Coronary artery (tissue), 2 donors: ENCODE measurements at regions not wholly inside any gene's neighbourhood (a gene's known extent, or its start where the extent isn't known, plus 50 kb on each side); places are given as distances from the start of the nearest gene placed in this dataset.
"Not testable (repeated sequence)": the region's sequence is repeated elsewhere in the genome, so short reads cannot be mapped to it uniquely, and the experiment has no call there.

Experiments used
- DNase-seq: peaks from one replicate; pipeline ENCODE4 v3.0.0-alpha.2; 2017; ENCODE audit warnings: low spot score
- H3K27ac ChIP-seq, 2 donors: fragments of 200-600 bp; sonication (generic); one replicate each; pipeline ENCODE4 v1.5.1; 2016 to 2019
- H3K4me3 ChIP-seq: fragments of 200-600 bp; sonication (generic); 2 replicates; pipeline ENCODE4 v1.5.1; 2016; ENCODE audit warnings: mild to moderate bottlenecking, moderate library complexity
- CTCF ChIP-seq: fragments of 200-600 bp; sonication (generic); IDR thresholded peaks from one replicate; pipeline ENCODE4 v1.5.1; 2019; ENCODE audit warnings: antibody characterized with exemption

- Histone ChIP-seq H3K4me3 (no peak overlapping the region), H3K27ac (no peak overlapping the region)
- DNase-seq = no peak
- TF ChIP-seq CTCF = no peak
Measured at GRCh38 chr2:45102141-45102540, 92.9 kb upstream of the SIX2 start.

- no peak for DNase-seq
- no peak for TF ChIP-seq CTCF
Measured at GRCh38 chr2:45096996-45097395, 87.7 kb upstream of the SIX2 start.

GRCh38 chr2:45096038-45096437, 86.8 kb upstream of the SIX2 start:
- not testable (repeated sequence) for H3K27ac ChIP-seq, DNase-seq, H3K4me3 ChIP-seq

More at GRCh38 chr2:45096996-45097395, 87.7 kb upstream of the SIX2 start:
- Histone ChIP-seq H3K27ac (no peak overlapping the region), H3K4me3 (no peak overlapping the region)

GRCh38 chr2:45093663-45094062, 84.4 kb upstream of the SIX2 start:
- no peak overlapping the region for H3K4me3 ChIP-seq
- no peak for DNase-seq
- TF ChIP-seq CTCF = no peak
- H3K27ac ChIP-seq = no peak overlapping the region

GRCh38 chr2:45093181-45093580, 83.9 kb upstream of the SIX2 start:
- TF ChIP-seq CTCF = no peak
- DNase-seq = no peak
- Histone ChIP-seq H3K4me3 (no peak overlapping the region), H3K27ac (no peak overlapping the region)

GRCh38 chr2:45089554-45090261, 80.5 kb upstream of the SIX2 start:
- no peak for TF ChIP-seq CTCF
- H3K27ac ChIP-seq = no peak overlapping the region
- DNase-seq = no peak
- no peak overlapping the region for H3K4me3 ChIP-seq

GRCh38 chr2:45085487-45085886, 76.2 kb upstream of the SIX2 start:
- TF ChIP-seq CTCF = no peak
- no peak overlapping the region for H3K4me3 ChIP-seq
- no peak for DNase-seq
- H3K27ac ChIP-seq = no peak overlapping the region
